ENCODE measurements at regions not wholly inside any gene's neighbourhood (a gene's known extent, or its start where the extent isn't known, plus 50 kb on each side); places are given as distances from the start of the nearest gene placed in this dataset.

DNA sequence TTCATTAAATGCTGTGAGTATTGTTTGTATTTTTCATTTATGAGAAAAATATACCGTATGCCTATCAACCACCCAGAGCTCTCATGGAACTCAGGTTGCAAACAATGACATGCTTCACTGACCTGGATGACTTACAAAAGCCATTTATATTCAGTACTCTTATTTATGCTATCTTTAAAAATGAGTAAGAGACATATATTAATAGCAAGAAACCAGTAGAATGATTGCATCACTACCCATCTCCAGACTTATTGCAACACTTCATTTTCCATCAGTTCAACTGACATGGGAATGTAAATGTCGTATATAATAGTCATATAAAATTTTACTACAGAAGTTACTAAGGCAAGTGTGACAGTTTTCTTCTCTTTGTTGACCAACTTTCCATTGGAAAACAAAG is 69.1 kb downstream of the OTP start:
- DNase-seq (ENCODE audit: low read depth) = no peak

DNA sequence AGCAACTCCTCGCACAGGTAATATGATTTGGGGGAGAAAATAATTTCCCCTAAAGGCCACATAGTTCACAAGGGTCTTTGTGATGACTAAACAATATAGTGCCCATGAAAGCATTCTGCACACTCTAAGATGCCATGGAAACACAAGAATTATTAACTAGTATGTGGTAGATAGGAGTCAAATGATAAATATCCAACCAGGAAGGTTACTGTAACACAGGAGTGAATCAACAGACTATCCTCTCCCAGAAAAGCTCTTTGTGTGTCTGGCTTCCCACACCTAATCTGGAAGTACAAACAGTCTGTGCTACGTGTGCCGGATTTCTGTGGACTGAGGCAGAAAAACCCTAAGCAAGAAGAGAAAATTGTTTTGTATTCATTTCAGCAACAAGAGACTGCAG is 70.0 kb downstream of the OTP start:
- no peak for DNase-seq (ENCODE audit: low read depth)

DNA sequence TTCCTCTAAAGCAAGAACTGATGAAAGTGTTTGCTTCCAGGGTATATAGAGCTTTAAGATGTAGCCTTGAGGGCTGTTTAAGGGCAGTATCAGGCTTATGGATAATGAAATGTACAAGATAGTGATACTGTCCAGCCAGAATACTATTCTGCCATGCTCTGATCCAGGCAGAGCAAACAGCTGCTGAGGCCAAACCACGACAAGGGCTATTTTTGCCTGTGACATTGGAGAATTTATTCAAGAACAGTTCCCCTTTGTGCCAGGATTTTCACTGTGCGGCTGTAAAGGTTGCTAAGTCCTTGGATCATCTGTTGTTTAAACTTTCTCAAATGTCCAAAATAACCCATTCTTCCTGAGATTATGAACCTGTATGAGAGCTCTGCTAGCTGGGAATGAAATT is 70.4 kb downstream of the OTP start:
- no peak for DNase-seq (ENCODE audit: low read depth)

DNA sequence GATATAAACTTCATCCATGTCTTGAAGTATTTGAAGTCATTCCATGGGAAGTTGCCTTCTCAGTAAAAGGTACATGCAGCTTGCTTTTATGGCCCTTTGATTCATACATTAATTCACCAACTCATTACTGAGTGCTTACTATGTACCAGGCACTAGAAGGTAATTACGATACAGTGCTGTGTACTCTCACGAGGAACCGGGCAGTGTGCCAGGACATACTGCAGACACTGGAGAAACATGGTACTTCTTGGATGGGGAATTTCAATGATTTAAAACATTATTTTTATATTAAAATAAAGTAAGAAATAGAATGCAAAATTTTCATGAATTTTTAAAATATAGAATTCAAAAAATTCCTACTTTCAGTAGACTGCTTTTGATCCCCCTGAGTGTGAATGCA is 71.4 kb upstream of the WDR41 start:
- DNase-seq (ENCODE audit: low read depth) = no peak

DNA sequence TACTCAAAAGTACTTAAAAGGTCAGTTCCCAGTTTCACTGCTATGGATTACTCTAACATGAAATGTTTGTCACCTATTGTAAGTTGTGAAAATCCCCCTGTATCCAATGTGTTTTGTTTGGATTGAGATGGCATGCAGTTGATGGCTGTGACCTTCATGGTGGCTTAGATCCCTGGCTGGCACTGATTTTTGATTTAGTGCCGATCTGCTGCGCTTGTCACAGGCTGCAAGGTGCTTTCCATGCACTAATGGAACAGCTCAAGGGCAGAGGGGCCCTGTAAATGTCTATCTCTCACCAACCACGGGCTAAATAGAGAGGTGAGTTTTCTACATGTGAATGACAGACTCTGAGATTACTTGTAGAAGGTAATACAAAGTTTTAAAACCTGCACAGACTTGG is 69.8 kb upstream of the WDR41 start:
- no peak for DNase-seq (ENCODE audit: low read depth)

DNA sequence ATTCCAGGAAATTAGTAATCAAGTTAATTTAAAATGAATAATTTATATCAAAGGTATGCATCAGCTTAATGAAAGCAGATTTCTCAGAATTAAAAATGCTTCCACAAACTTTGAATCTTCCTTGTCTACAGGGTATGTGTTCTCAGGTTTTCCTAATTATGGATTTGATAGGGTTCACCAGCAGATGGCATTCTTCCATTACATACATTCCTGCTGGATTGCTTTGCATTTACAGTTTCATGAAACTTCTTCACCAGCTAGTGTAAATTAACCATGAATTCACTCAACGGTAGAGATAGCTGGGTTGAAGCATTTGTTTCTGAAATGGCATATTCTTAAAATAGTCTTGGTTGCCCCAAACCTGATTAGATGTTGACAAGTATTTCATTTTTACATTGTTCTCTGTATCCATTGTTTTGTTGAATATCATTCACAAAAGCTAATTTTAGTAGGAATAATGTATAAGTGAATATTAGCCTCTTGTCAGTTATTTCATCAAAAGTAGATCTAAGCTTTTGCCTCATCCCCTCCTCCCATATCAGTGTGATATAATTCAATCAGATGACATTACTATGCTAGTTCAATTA is 68.7 kb upstream of the WDR41 start:
- DNase-seq (ENCODE audit: low read depth) = peak; percentile 44

DNA sequence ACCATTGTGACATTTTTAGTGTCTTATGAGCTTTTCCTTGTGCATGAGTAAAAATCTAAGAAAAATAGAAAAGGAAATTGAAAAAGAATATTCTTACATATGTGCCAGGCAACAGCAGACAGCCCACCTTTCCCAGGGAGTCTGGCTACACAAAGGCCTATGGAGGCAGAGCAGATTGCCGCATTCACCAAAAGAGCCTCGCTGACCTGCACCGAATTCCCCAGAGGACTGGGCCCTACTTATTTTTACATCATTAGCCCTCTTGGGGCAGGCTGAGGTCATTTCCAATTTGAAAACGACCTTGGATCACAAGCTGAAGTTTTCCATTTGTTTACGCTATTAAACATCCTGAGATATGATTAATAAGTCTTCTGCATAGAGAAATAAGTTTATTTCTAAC is 66.2 kb upstream of the WDR41 start:
- DNase-seq (ENCODE audit: low read depth) = no peak

DNA sequence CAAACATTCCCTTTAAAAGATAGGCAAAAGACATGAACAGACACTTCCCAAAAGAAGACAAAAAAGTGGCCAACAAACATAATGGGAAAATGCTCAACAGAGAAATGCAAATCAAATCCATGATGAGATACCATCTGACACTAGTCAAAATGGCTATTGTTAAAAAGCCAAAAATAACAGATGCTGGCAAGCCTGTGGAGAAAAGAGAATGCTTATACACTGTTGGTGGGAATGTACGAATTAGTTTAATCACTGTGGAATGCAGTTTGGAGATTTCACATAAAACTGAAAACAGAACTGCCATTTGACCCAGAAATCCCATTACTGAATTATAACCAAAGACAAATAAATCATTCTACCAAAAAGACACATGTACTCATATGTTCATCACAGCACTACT is 58.3 kb upstream of the WDR41 start:
- DNase-seq (ENCODE audit: low read depth) = no peak

DNA sequence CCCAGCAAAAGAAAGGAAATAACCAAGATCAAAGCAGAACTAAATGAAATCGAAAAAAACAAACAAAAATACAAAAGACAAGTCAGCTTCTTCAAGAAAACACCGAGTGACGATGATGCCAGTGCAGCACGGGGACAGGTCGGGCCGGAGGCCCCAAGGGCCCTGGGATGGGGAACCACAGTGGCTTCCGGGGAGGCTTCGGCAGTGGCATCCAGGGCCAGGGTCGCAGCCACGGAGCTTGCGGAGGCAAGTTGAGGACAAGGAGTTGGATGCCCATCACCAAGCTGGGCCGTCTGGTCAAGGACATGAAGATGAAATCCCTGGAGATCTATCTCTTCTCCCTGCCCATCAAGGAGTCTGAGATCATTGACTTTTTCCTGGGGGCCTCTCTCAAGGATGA is 53.2 kb upstream of the WDR41 start:
- no peak for DNase-seq (ENCODE audit: low read depth)

Measured in RPMI7951 (cell line).